Fibroblast of skin of right quadriceps (primary cell): ENCODE measurements at regions not wholly inside any gene's neighbourhood (a gene's known extent, or its start where the extent isn't known, plus 50 kb on each side); places are given as distances from the start of the nearest gene placed in this dataset.

Experiments
- DNase-seq: peaks from one replicate; pipeline ENCODE4 v3.0.0-alpha.2; 2013

DNA sequence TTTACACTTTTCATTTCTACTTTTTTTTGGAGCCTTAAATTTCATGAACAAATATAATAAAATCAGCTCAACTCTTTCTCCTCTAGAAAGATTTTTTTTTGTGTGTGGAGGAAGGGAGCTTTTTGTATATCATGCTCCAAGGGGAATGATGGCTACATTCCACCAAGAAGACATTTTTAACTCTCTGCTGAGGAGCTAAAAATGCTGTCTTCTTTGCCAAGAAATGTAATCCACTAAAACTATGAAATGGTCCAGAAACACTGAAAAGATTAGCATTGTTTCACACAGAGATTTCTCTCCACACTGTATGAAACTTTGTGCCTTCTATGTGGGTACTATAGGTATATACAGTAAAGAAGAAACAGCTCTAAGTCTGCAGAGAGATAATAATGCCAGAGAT is 74.1 kb upstream of the ANK3 start:
- peak; percentile 40 for DNase-seq

DNA sequence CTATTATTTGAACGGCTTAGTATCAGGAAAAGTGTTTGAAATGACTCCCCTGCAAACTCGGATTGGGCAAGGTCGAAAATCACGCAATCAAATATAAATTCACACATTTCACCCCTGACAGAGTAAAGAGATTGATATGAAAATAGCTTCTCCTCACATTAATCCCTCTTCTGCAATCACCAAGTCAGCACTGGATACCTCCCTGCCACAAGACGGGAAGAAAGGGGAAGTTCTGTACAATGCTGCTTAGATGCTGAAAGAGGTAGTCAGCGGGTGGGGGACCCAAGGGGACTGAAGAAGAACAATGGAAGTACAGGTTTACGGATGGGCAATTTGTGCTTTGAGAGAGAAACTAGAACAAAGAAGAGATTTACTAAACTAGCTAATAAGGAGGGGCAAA is 72.0 kb upstream of the ANK3 start:
- no peak for DNase-seq

DNA sequence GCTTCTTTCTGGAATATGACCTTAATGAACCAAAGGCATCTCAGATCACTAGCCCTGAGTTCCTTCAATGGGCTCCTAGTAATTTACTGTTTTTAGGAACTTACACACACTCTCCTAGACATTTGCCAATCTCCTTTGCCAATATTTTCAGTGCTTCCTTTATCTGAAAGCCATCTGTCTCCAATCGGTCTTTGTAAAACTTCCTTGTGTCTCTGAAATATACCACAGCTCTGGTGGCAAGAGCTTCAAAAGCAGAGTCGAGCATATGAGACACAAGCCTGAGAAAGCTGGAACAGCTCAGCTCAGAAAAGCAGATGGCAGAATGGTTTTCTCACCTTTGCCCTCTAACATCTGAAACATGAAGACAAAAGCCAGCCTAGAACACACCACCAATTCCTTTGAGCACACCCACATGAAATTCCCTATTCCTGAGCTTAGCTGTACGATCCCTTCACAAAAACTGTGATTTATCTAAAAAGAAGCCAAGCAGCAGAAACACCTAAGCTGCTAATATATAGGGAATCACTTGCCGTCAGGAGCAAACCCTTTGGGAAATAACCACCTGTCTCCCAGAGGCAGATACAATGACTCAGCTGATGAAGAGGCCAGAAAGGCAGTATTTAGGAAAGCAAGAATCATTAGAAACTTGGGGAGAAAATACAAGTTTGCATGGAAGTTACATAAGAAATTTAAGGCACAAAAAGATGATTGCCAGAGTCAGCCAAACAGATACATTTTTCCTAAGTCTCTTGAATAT is 70.2 kb upstream of the ANK3 start:
- no peak for DNase-seq

DNA sequence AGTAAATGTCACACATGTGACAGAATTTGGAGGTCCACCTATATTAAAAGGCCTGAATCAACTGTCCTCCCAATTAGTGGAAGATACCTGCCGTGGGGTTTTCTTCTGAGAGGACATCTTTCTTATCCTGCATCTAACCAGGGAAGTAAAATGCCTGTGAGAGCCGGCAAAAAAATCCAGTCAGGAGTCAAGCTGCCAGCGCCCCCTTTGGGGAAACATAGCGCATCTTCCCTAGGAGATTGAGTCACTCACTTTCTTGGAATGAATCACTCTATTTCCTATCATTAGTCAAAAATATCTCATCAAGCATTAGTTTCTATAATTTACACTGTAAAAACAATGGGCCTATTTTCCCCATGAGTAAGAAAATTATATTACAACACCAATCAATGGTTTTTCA is 66.4 kb upstream of the ANK3 start:
- peak; percentile 57 for DNase-seq

DNA sequence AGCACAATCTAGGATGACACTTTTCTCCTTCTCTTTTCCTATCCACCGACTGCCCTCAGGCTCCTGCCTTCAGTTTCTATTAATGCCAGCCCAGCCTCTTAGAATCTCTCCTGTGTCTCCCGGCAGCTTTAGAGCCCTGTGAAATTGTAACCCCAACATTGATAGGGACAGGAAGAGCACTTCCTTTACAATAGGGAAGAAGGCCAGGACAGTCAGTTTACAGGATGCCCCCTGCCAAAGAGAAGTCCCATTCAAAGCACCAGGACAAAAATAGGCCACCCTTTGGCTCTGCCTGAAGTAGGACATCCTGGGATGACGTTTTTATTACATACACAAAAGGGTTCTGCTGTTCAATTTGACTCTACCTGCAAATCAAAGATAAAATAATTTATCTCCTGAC is 64.7 kb upstream of the ANK3 start:
- DNase-seq, result no peak

DNA sequence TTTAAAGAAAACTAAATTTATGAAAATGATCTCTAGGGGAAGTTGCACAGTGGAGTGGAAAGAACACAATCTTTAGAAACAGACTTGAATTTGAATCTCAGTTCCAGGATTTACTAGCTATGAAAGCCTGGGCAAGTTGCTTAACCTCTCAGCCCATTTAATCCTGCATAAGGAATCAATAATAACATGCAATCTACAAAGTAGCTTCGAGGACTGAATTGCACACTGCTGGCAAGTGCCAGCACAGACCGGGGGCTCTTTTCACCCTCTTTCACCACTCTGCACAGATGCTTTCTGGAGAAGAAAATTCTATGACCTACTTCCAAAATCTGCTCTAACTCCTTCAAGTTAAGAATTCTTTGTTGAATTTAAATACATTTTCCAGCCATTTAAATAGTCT is 63.4 kb upstream of the ANK3 start:
- no peak for DNase-seq

DNA sequence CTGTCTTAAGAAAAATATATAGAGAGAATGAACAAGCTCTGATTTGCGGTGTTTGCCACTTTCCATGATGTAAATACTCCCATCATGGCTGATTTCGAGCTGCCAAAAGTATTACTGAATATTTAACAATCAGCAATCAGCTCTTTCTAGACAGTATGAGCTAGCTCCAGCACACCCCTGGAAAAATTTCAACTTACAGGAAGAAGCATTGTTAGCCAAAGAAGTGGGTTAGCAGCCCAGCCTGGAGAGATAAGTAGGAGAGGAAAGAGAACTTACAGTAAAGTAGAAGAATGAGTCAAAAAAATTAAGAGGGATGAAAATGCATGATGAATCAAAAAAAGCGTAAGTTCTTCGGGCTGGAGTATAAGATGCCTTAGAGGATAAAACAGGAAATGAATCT is 60.6 kb upstream of the ANK3 start:
- no peak for DNase-seq

DNA sequence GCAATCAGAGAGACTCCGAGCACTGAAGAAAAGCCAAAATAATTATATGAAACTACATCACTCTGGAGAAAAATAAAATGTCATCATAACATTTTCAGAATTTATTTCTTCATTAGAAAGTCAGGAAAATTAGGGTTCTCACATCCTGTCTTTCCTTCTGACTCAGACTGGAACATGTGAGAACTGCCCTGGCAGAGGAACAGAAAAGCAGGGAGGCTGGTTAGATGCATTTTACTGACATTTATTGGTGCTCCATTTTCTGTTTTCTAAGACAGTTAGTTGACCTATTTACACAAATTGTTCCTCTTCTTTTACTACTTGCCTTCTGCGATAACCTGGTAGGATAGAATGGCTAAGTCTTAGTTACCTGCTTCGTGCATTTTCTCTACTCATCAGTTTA is 58.6 kb upstream of the ANK3 start:
- no peak for DNase-seq

DNA sequence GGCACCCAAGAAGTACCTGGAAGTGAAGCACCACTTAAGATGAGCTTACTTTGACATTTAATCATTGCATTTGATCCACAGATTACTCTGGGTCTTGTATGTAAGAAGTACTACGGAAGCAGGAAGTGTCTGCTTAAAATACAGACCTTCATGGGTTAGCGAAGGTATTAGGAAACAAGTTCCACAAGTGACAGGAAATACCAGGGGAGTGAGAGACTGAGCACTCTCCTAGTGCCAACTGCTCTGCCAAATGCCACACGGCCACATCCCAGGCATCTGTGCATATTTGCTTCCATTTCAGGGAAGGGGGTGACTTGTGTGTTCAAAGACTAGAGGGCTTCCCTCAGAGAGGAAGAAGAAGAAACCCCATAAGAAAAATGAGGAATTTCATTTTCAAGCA is 57.2 kb upstream of the ANK3 start:
- peak; percentile 37 for DNase-seq

DNA sequence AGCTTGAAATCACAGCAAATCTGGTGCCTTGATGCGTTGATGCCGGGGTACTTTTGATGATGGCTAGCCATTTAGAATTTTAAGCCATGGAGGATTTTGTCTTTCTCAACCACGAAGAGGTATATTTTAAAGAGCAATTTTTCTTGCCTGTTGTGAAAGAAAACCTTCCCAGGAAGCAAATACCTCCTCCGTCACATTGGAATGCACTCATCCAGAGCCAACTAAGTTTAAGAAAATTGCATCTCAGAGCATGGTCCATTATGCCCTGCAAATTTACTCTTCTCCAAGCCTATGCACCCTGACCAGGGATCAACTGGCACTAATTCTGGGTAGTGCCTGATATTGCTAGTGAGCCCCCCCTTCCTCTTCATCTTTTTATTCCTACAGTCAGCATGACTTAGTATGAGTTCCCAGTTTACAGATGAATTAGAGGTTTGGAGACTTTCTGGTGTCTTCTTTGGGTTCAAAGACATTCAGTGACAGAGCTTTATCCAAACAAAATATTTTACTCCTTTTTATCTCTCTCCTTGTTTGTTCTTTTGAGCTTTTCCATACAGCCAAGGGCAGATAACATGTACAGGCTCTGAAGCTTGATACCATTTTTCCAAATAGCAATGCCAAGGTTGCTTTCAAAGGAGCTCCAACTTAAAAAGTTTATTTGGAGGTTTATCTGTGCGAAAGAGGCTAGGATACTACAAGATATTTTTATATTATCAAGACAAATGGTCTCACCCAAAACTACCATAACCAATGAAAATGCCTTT is 56.6 kb upstream of the ANK3 start:
- peak; percentile 33 for DNase-seq

DNA sequence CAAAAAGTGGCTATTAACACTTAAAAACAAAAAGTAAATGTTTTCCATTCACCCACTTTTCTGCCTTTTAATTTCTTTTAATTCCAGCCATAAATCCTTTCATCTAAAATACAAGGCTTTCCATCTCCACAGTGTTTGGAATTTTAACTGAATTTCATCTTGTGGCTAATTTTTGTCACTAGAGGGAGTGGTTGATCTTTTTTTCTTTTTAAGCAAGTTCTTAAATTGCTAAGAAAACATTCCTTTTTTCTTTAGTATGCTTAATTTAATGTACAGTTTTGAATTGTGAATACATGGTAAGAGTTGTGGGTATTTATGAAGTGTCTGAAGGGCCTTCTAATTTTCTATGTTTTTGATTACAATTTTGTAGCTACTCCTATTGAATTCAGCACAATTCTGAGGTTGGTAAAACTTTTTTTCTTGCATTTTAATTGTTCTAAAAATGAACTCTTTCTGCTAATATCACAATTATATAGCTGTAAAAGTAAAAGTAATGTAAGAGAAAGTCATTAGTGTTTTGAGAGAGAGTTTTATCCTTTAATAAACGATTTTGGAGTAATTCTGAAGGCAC is 54.9 kb upstream of the ANK3 start:
- DNase-seq, result peak; percentile 49

DNA sequence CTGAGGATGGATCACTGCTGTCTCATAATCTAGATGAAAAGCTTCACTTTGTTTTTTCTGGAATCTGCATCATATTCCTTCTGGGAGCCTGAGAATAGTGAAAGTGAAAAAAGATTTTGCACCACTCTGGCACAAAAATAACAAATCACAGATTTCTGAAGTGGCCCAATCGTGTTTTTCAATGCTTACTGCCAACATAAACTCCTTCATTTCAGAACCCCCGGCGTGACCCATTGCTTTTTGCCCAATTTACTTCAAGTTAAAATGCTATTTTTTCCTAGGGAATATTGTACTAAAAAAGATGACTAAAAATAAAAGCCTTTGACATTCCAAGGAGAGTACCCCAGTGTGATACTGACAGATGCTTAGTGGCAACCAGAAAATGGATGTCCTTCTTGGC is 53.7 kb upstream of the ANK3 start:
- no peak for DNase-seq

DNA sequence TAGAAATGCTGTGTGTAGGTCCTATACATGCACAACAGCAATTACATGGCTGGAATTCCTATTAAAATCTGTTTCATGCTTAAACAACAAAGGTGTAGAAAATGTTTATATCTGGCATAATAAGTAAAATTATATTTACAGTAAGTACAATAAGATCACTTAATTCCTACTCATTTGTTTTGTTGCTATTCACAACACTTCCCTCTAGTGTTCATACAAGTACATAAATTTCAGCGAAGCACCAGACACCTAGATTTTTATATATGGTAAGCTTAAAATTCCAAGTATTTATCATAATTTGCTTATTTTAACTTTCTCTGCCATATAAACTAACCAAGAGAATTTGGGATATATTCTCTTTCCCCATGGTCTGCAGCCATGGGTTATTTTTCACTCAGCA is 51.8 kb upstream of the ANK3 start:
- DNase-seq, result no peak

DNA sequence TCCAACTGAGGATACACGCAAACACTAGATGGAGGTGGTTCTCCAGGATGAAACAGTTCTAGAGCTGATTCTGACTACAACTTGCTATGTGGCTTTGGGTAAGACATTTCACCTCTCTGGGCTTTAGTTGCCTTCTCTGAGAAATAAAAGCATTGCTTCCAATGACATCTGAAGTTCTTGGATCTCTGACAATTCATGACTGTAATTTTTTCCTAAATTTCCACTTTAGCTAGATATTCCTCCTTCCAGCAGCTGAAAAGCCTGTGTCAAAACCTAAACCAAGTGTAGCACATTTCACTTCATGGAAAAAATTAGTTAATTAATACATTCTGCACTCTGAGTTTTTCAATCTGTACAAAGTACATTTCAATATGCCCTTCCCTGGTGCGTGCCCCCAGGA is 50.0 kb upstream of the ANK3 start:
- DNase-seq, result no peak
